ENCODE measurements at regions not wholly inside any gene's neighbourhood (a gene's known extent, or its start where the extent isn't known, plus 50 kb on each side); places are given as distances from the start of the nearest gene placed in this dataset.

- DNase-seq (ENCODE audit: low read depth in 1 of 2, low spot score in 2 of 2) (no peak), FAIRE-seq (no peak)
- Histone ChIP-seq H3K79me2 (ENCODE audit: control insufficient read depth in 1 of 2, insufficient read depth in 2 of 2, low read length in 2 of 2) (no peaks in the 10 kb centered on the region), H3K4ac (replicated peaks; ENCODE audit: insufficient read length, low read depth, low read length) (no peak overlapping the region), H4K8ac (ENCODE audit: extremely low read depth, insufficient read depth, low read length) (no peak overlapping the region), H2BK120ac (replicated peaks; ENCODE audit: low read depth, low read length) (no peak overlapping the region), H3K4me1 (replicated peaks in 1 of 4; ENCODE audit: control insufficient read depth in 3 of 4, insufficient read depth in 4 of 4, low read length in 3 of 4) (no peaks in the 10 kb centered on the region), H3K18ac (ENCODE audit: extremely low read depth, low read length) (no peak overlapping the region), H3K36me3 (ENCODE audit: control insufficient read depth in 2 of 4, insufficient read depth in 4 of 4, low read length in 3 of 4) (no peaks in the 10 kb centered on the region), H3K4me2 (ENCODE audit: insufficient read depth in 1 of 2, low read depth in 2 of 2, low read length in 2 of 2) (no peak overlapping the region), H4K91ac (replicated peaks; ENCODE audit: insufficient read length, low read length) (no peak overlapping the region), H2BK15ac (ENCODE audit: low read length) (no peak overlapping the region), H3K9me3 (ENCODE audit: insufficient read depth in 2 of 2, low read depth in 1 of 2, low read length in 1 of 2) (peaks cover 0 to 4% of the 10 kb centered on the region in 2 experiments; a peak in 1 of 4 replicates), H3K9ac (replicated peaks in 1 of 4; ENCODE audit: extremely low read depth in 1 of 4, low read depth in 3 of 4, low read length in 3 of 4) (no peak overlapping the region), H4K20me1 (replicated peaks in 1 of 2; ENCODE audit: control insufficient read depth in 1 of 2, insufficient read depth in 2 of 2, low read length in 2 of 2) (no peaks in the 10 kb centered on the region), H2AK5ac (ENCODE audit: low read depth, low read length) (no peak overlapping the region), H3K27me3 (replicated peaks in 1 of 4; ENCODE audit: control insufficient read depth in 3 of 4, extremely low read depth in 1 of 4, insufficient read depth in 3 of 4, low read length in 3 of 4) (no peaks in the 10 kb centered on the region), H3K79me1 (ENCODE audit: low read depth, low read length) (no peaks in the 10 kb centered on the region), H3K56ac (replicated peaks; ENCODE audit: insufficient read length, low read depth, low read length) (no peak overlapping the region), H3K23me2 (ENCODE audit: low read depth, low read length) (no peaks in the 10 kb centered on the region), H2BK5ac (ENCODE audit: low read depth, low read length) (no peak overlapping the region), H3K4me3 (ENCODE audit: extremely low read depth in 1 of 4, insufficient read depth in 2 of 4, low read depth in 3 of 4, low read length in 4 of 4) (no peak overlapping the region), H2BK12ac (ENCODE audit: low read depth, low read length) (no peak overlapping the region), H2BK20ac (ENCODE audit: low read length) (no peak overlapping the region), H3K23ac (ENCODE audit: insufficient read length) (no peak overlapping the region), H4K5ac (ENCODE audit: insufficient read length, low read depth, low read length) (no peak overlapping the region), H2AFZ (ENCODE audit: low read length) (no peak overlapping the region), H3K14ac (ENCODE audit: insufficient read length) (no peak overlapping the region), H3K27ac (ENCODE audit: low read depth, low read length) (no peak overlapping the region)
- 93 to 100% methylated on average over 1 to 2 of the region's 2 CpGs for WGBS, 2 experiments (ENCODE audit: extremely low coverage in 1 of 2, insufficient coverage in 1 of 2, insufficient read length in 1 of 2, insufficient replicate concordance in 2 of 2, low coverage in 1 of 2, low lambda C conversion rate in 2 of 2, missing lambda C conversion rate in 1 of 2)
- CTCF ChIA-PET (ENCODE audit: partially characterized antibody): no interaction called here
- TF ChIP-seq RBBP5 (IDR thresholded peaks at IDR 0.05; ENCODE audit: borderline replicate concordance, low read depth, low read length): no peak
- no peak for TF ChIP-seq TAF7 (optimal IDR thresholded peaks at IDR 0.05; ENCODE audit: borderline replicate concordance, low read depth, low read length)
- TF ChIP-seq RNF2 (IDR thresholded peaks at IDR 0.05; ENCODE audit: borderline replicate concordance, low read depth, low read length, missing control alignments, poor library complexity, severe bottlenecking): no peak
- TF ChIP-seq KDM1A (IDR thresholded peaks at IDR 0.05; ENCODE audit: borderline replicate concordance, low read length): no peak
- POLR2A ChIA-PET (ENCODE audit: partially characterized antibody): no interaction called here
These were observed 109.3 kb upstream of the ABCB5 start for GRCh38 chr7:20506175-20506574.

Data from H1 (cell line).